GM23338 (cell line): ENCODE measurements at regions not wholly inside any gene's neighbourhood (a gene's known extent, or its start where the extent isn't known, plus 50 kb on each side); places are given as distances from the start of the nearest gene placed in this dataset.

ENCODE experiments used
- ATAC-seq: fragments of 200-7000 bp; cut with Tn5 transposase; 3 replicates; pipeline ENCODE4 v1.9.1; 2020
- DNase-seq: peaks from one replicate; pipeline ENCODE4 v3.0.0-alpha.2; 2015; ENCODE audit warnings: low spot score
- H2AFZ ChIP-seq: fragments of 200-600 bp; sonication (generic); 2 replicates; pipeline ENCODE4 v1.8.0; 2016; ENCODE audit warnings: antibody characterized with exemption, mild to moderate bottlenecking, moderate library complexity
- H3F3A ChIP-seq: fragments of 200-600 bp; sonication (generic); replicated peaks from 2 replicates; pipeline ENCODE4 v1.8.0; 2017; ENCODE audit warnings: antibody characterized with exemption, mixed run types, low read depth
- H3K27ac ChIP-seq: fragments of 200-600 bp; sonication (generic); 2 replicates; pipeline ENCODE4 v1.6.1; 2016; ENCODE audit warnings: low read depth
- H3K27me3 ChIP-seq: fragments of 200-600 bp; sonication (generic); 2 replicates; pipeline ENCODE4 v1.8.0; 2016; ENCODE audit warnings: mild to moderate bottlenecking, mixed run types, moderate library complexity; ENCODE audit not compliant: insufficient read depth
- H3K36me3 ChIP-seq: fragments of 200-600 bp; sonication (generic); 2 replicates; pipeline ENCODE4 v1.8.0; 2016; ENCODE audit warnings: mild to moderate bottlenecking; ENCODE audit not compliant: insufficient read depth
- H3K4me1 ChIP-seq: fragments of 200-600 bp; sonication (generic); 2 replicates; pipeline ENCODE4 v1.8.0; 2016; ENCODE audit warnings: mild to moderate bottlenecking, moderate library complexity; ENCODE audit not compliant: insufficient read depth
- H3K4me2 ChIP-seq: fragments of 200-600 bp; sonication (generic); 2 replicates; pipeline ENCODE4 v1.7.1; 2017; ENCODE audit warnings: mixed run types
- H3K4me3 ChIP-seq: fragments of 200-600 bp; sonication (generic); 2 replicates; pipeline ENCODE4 v1.6.1; 2016; ENCODE audit warnings: mixed run types
- H3K79me2 ChIP-seq: fragments of 200-600 bp; sonication (generic); replicated peaks from 2 replicates; pipeline ENCODE4 v1.8.0; 2017; ENCODE audit warnings: mild to moderate bottlenecking; ENCODE audit not compliant: insufficient read depth
- H3K9me2 ChIP-seq: fragments of 200-600 bp; sonication (generic); 2 replicates; pipeline ENCODE4 v1.8.0; 2017; ENCODE audit not compliant: insufficient read depth
- H4K20me1 ChIP-seq: fragments of 200-600 bp; sonication (generic); replicated peaks from 2 replicates; pipeline ENCODE4 v1.8.0; 2017; ENCODE audit warnings: mild to moderate bottlenecking; ENCODE audit not compliant: insufficient read depth
- H3K27ac Mint-ChIP-seq: 2 replicates; pipeline ENCODE4 v1.8.0; 2020; ENCODE audit warnings: inconsistent platforms, mild to moderate bottlenecking, moderate library complexity, mixed read lengths
- H3K27me3 Mint-ChIP-seq: 3 replicates; pipeline ENCODE4 v1.8.0; 2022; ENCODE audit warnings: low read depth, mild to moderate bottlenecking, moderate library complexity, mixed read lengths, inconsistent platforms; ENCODE audit not compliant: insufficient read depth, poor library complexity
- H3K36me3 Mint-ChIP-seq: 3 replicates; pipeline ENCODE4 v1.8.0; 2021; ENCODE audit warnings: low read depth, mild to moderate bottlenecking, inconsistent platforms, moderate library complexity, mixed read lengths
- H3K4me1 Mint-ChIP-seq: 3 replicates; pipeline ENCODE4 v1.8.0; 2020; ENCODE audit warnings: mild to moderate bottlenecking, inconsistent platforms, mixed read lengths
- H3K4me3 Mint-ChIP-seq: 3 replicates; pipeline ENCODE4 v1.8.0; 2021; ENCODE audit warnings: moderate library complexity, mild to moderate bottlenecking, inconsistent platforms, mixed read lengths
- H3K9me3 Mint-ChIP-seq: 3 replicates; pipeline ENCODE4 v1.8.0; 2020; ENCODE audit warnings: moderate library complexity, mild to moderate bottlenecking, inconsistent platforms, mixed read lengths
- CREB1 ChIP-seq: fragments of 250-450 bp; sonication (Bioruptor Pico); IDR thresholded peaks from 2 replicates; pipeline ENCODE4 v1.5.0; 2020; ENCODE audit warnings: low read depth, mild to moderate bottlenecking, moderate library complexity
- ETS1 ChIP-seq: IDR thresholded peaks from 2 replicates; pipeline ENCODE4 v1.6.1; 2016; ENCODE audit warnings: antibody characterized with exemption
- EZH2 ChIP-seq: fragments of 200-600 bp; sonication (generic); IDR thresholded peaks from one replicate; pipeline ENCODE4 v1.8.0; 2017; ENCODE audit warnings: antibody characterized with exemption, mild to moderate bottlenecking, low read depth; ENCODE audit not compliant: unreplicated experiment
- EZH2phosphoT487 ChIP-seq: fragments of 200-600 bp; sonication (generic); IDR thresholded peaks from one replicate; pipeline ENCODE4 v1.8.1; 2018; ENCODE audit warnings: antibody characterized with exemption; ENCODE audit not compliant: unreplicated experiment
- JUNB ChIP-seq: IDR thresholded peaks from one replicate; pipeline ENCODE4 v1.6.1; 2016; ENCODE audit warnings: antibody characterized with exemption; ENCODE audit not compliant: unreplicated experiment
- NANOG ChIP-seq: IDR thresholded peaks from 2 replicates; pipeline ENCODE4 v1.6.1; 2016; ENCODE audit warnings: antibody characterized with exemption, borderline replicate concordance
- POLR2AphosphoS5 ChIP-seq: IDR thresholded peaks from 2 replicates; pipeline ENCODE4 v1.6.1; 2016; ENCODE audit warnings: antibody characterized with exemption, low read depth
- STAT1 ChIP-seq: IDR thresholded peaks from one replicate; pipeline ENCODE4 v1.6.1; 2016; ENCODE audit warnings: antibody characterized with exemption; ENCODE audit not compliant: unreplicated experiment
- ZNF114 ChIP-seq: fragments of 250-450 bp; sonication (Bioruptor Pico); IDR thresholded peaks from 2 replicates; pipeline ENCODE4 v1.5.0; 2020; ENCODE audit warnings: mild to moderate bottlenecking, moderate library complexity
- ZNF331 ChIP-seq: fragments of 250-450 bp; sonication (Bioruptor Pico); IDR thresholded peaks from 2 replicates; pipeline ENCODE4 v1.5.0; 2020; ENCODE audit warnings: low read depth, mild to moderate bottlenecking, moderate library complexity
- ZNF462 ChIP-seq: fragments of 250-450 bp; sonication (Bioruptor Pico); IDR thresholded peaks from 2 replicates; pipeline ENCODE4 v1.5.0; 2020; ENCODE audit warnings: mild to moderate bottlenecking, moderate library complexity
- TF ChIP-seq, protein P1 (sequence below): IDR thresholded peaks from one replicate; pipeline ENCODE4 v1.6.1; 2018; ENCODE audit warnings: antibody characterized with exemption; ENCODE audit not compliant: unreplicated experiment
- TF ChIP-seq, protein P2 (sequence below), 2 experiments: fragments of 200-600 bp in 1 of 2; sonication (generic) in 1 of 2; conservative IDR thresholded peaks; 2 replicates each; pipeline versions ENCODE4 v1.5.1 to v1.6.1; 2016 to 2017; ENCODE audit warnings: antibody characterized with exemption in 2 of 2, low read depth in 2 of 2, mild to moderate bottlenecking in 2 of 2, moderate library complexity in 1 of 2

- H3K27ac ChIP-seq, result no peak overlapping the region
- TF ChIP-seq, protein P1, sequence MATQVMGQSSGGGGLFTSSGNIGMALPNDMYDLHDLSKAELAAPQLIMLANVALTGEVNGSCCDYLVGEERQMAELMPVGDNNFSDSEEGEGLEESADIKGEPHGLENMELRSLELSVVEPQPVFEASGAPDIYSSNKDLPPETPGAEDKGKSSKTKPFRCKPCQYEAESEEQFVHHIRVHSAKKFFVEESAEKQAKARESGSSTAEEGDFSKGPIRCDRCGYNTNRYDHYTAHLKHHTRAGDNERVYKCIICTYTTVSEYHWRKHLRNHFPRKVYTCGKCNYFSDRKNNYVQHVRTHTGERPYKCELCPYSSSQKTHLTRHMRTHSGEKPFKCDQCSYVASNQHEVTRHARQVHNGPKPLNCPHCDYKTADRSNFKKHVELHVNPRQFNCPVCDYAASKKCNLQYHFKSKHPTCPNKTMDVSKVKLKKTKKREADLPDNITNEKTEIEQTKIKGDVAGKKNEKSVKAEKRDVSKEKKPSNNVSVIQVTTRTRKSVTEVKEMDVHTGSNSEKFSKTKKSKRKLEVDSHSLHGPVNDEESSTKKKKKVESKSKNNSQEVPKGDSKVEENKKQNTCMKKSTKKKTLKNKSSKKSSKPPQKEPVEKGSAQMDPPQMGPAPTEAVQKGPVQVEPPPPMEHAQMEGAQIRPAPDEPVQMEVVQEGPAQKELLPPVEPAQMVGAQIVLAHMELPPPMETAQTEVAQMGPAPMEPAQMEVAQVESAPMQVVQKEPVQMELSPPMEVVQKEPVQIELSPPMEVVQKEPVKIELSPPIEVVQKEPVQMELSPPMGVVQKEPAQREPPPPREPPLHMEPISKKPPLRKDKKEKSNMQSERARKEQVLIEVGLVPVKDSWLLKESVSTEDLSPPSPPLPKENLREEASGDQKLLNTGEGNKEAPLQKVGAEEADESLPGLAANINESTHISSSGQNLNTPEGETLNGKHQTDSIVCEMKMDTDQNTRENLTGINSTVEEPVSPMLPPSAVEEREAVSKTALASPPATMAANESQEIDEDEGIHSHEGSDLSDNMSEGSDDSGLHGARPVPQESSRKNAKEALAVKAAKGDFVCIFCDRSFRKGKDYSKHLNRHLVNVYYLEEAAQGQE, result no peak
- no peak for TF ChIP-seq EZH2phosphoT487
- no peak for TF ChIP-seq NANOG
- TF ChIP-seq ZNF114 (CRISPR knock-in tag), result no peak
- no peak for TF ChIP-seq JUNB
- TF ChIP-seq ETS1, result no peak
- no peak for TF ChIP-seq ZNF331
- no peak for TF ChIP-seq STAT1
- TF ChIP-seq POLR2AphosphoS5, result no peak
- no peak for TF ChIP-seq EZH2
- TF ChIP-seq, protein P2, sequence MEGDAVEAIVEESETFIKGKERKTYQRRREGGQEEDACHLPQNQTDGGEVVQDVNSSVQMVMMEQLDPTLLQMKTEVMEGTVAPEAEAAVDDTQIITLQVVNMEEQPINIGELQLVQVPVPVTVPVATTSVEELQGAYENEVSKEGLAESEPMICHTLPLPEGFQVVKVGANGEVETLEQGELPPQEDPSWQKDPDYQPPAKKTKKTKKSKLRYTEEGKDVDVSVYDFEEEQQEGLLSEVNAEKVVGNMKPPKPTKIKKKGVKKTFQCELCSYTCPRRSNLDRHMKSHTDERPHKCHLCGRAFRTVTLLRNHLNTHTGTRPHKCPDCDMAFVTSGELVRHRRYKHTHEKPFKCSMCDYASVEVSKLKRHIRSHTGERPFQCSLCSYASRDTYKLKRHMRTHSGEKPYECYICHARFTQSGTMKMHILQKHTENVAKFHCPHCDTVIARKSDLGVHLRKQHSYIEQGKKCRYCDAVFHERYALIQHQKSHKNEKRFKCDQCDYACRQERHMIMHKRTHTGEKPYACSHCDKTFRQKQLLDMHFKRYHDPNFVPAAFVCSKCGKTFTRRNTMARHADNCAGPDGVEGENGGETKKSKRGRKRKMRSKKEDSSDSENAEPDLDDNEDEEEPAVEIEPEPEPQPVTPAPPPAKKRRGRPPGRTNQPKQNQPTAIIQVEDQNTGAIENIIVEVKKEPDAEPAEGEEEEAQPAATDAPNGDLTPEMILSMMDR (conservative IDR thresholded peaks at IDR 0.05; ENCODE audit: low read depth in 2 of 2), result no peak
- no peak for TF ChIP-seq CREB1
- no peak for TF ChIP-seq ZNF462 (CRISPR knock-in tag)
- H2AFZ ChIP-seq, result no peak overlapping the region
- no peaks in the 10 kb centered on the region for H3K36me3 ChIP-seq
- no peaks in the 10 kb centered on the region for H3K9me2 ChIP-seq
- no peak overlapping the region for H3K27ac Mint-ChIP-seq
- H3K4me2 ChIP-seq, result no peak overlapping the region
- no peaks in the 10 kb centered on the region for H3K36me3 Mint-ChIP-seq
- no peaks in the 10 kb centered on the region for H3K79me2 ChIP-seq
- H3K27me3 Mint-ChIP-seq, result peaks cover 9% of the 10 kb centered on the region
- no peak overlapping the region for H3K4me3 ChIP-seq
- H3K4me3 Mint-ChIP-seq, result no peak overlapping the region
- H3K27me3 ChIP-seq, result peaks cover 25% of the 10 kb centered on the region; the same call in 1 of the 2 replicates
- DNase-seq (no peak), ATAC-seq (no peak)
- peaks cover 30% of the 10 kb centered on the region for H3K4me1 ChIP-seq
- H3K9me3 Mint-ChIP-seq, result peaks cover 4% of the 10 kb centered on the region; the same call in 1 of the 3 replicates
- H3F3A ChIP-seq, result no peaks in the 10 kb centered on the region
- H3K4me1 Mint-ChIP-seq, result peaks cover 31% of the 10 kb centered on the region
- H4K20me1 ChIP-seq, result no peaks in the 10 kb centered on the region
Observed at GRCh38 chr2:172300851-172301250, 126.5 kb upstream of the ITGA6 start.
